HG02884 (cell line): ENCODE measurements at regions not wholly inside any gene's neighbourhood (a gene's known extent, or its start where the extent isn't known, plus 50 kb on each side); places are given as distances from the start of the nearest gene placed in this dataset.
"Not testable (repeated sequence)": the region's sequence is repeated elsewhere in the genome, so short reads cannot be mapped to it uniquely, and the experiment has no call there.

Experiments used
- ATAC-seq: cut with Tn5 transposase; IDR thresholded peaks from one replicate; pipeline ENCODE4 v1.9.1; 2021; ENCODE audit warnings: mild to moderate bottlenecking, moderate library complexity; ENCODE audit not compliant: unreplicated experiment

GRCh38 chr2:84223191-84223590, 235.9 kb downstream of the SUCLG1 start:
- no peak for ATAC-seq

- not testable (repeated sequence) for ATAC-seq
These were observed 238.0 kb downstream of the SUCLG1 start for GRCh38 chr2:84221102-84221501.

GRCh38 chr2:84217456-84217855, 241.6 kb downstream of the SUCLG1 start:
- ATAC-seq: no peak

GRCh38 chr2:84214455-84214854, 244.6 kb downstream of the SUCLG1 start:
- ATAC-seq: no peak

- ATAC-seq: peak; percentile 87
These were observed 246.3 kb downstream of the SUCLG1 start for GRCh38 chr2:84212611-84213314.

- no peak for ATAC-seq
These were observed 249.1 kb downstream of the SUCLG1 start for GRCh38 chr2:84209941-84210340.

- no peak for ATAC-seq
These were observed 254.1 kb downstream of the SUCLG1 start for GRCh38 chr2:84204995-84205394.

- ATAC-seq: no peak
These were observed 256.9 kb downstream of the SUCLG1 start for GRCh38 chr2:84202166-84202565.

GRCh38 chr2:84201158-84201557, 257.9 kb downstream of the SUCLG1 start:
- ATAC-seq: no peak

GRCh38 chr2:84197901-84198300, 261.2 kb downstream of the SUCLG1 start:
- no peak for ATAC-seq

- no peak for ATAC-seq
These were observed 264.0 kb downstream of the SUCLG1 start for GRCh38 chr2:84194949-84195644.

- no peak for ATAC-seq
These were observed 264.9 kb downstream of the SUCLG1 start for GRCh38 chr2:84194181-84194580.

- no peak for ATAC-seq
These were observed 271.8 kb downstream of the SUCLG1 start for GRCh38 chr2:84187258-84187657.

- ATAC-seq: no peak
These were observed 277.2 kb downstream of the SUCLG1 start for GRCh38 chr2:84181927-84182326.

GRCh38 chr2:84177733-84178132, 281.3 kb downstream of the SUCLG1 start:
- ATAC-seq: no peak

GRCh38 chr2:84175970-84176369, 283.1 kb downstream of the SUCLG1 start:
- ATAC-seq: no peak

- no peak for ATAC-seq
These were observed 283.7 kb downstream of the SUCLG1 start for GRCh38 chr2:84175340-84175739.

GRCh38 chr2:84173041-84173440, 286.0 kb downstream of the SUCLG1 start:
- ATAC-seq: no peak

GRCh38 chr2:84170979-84171378, 288.1 kb downstream of the SUCLG1 start:
- no peak for ATAC-seq

GRCh38 chr2:84169871-84170270, 289.2 kb downstream of the SUCLG1 start:
- ATAC-seq: no peak

- not testable (repeated sequence) for ATAC-seq
These were observed 290.5 kb downstream of the SUCLG1 start for GRCh38 chr2:84168552-84168951.

GRCh38 chr2:84165256-84165655, 293.8 kb downstream of the SUCLG1 start:
- no peak for ATAC-seq
